ENCODE measurements at regions not wholly inside any gene's neighbourhood (a gene's known extent, or its start where the extent isn't known, plus 50 kb on each side); places are given as distances from the start of the nearest gene placed in this dataset.
A peak's percentile ranks its signal among the peaks of the same experiment; 100 is the strongest.

DNA sequence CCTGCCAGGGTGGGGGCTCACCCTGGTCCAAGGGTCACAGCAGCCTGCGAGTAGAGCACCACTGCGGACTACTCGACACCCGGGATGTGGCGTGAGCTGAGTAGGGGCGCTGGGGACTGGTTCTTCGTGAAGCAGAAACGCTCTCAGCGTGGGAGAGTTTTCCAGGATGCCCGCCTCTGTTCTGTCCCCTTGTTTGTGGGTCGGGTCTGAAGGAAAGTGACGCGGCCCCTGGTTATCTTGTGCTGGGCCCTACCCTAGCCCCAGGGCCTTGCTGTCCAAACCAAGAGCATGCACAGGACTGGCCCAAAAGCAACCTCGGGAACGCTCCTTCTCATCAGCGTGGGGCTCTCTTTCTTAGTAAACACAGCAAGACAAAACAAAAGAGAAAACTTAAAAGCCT is 303.3 kb downstream of the IRF8 start:
- TF ChIP-seq CTCF (IDR thresholded peaks at IDR 0.05): no peak
- Mint-ChIP-seq H3K9me3 (no peaks in the 10 kb centered on the region), H3K4me3 (no peak overlapping the region), H3K27me3 (ENCODE audit: low read depth, poor library complexity) (peaks cover 68% of the 10 kb centered on the region), H3K27ac (no peak overlapping the region), H3K36me3 (ENCODE audit: low read depth) (no peaks in the 10 kb centered on the region), H3K4me1 (peaks cover 55% of the 10 kb centered on the region)
- DNase-seq: no peak

- no peaks in the 10 kb centered on the region for H3K9me3 Mint-ChIP-seq
- no peak for TF ChIP-seq CTCF (IDR thresholded peaks at IDR 0.05)
- H3K27me3 Mint-ChIP-seq (ENCODE audit: low read depth, poor library complexity): peaks cover 61% of the 10 kb centered on the region
- H3K27ac Mint-ChIP-seq: no peak overlapping the region
- no peaks in the 10 kb centered on the region for H3K36me3 Mint-ChIP-seq (ENCODE audit: low read depth)
- no peak overlapping the region for H3K4me3 Mint-ChIP-seq
- no peak for DNase-seq
- H3K4me1 Mint-ChIP-seq: peaks cover 49% of the 10 kb centered on the region
Measured at GRCh38 chr16:86202760-86203426, 303.9 kb downstream of the IRF8 start.

DNA sequence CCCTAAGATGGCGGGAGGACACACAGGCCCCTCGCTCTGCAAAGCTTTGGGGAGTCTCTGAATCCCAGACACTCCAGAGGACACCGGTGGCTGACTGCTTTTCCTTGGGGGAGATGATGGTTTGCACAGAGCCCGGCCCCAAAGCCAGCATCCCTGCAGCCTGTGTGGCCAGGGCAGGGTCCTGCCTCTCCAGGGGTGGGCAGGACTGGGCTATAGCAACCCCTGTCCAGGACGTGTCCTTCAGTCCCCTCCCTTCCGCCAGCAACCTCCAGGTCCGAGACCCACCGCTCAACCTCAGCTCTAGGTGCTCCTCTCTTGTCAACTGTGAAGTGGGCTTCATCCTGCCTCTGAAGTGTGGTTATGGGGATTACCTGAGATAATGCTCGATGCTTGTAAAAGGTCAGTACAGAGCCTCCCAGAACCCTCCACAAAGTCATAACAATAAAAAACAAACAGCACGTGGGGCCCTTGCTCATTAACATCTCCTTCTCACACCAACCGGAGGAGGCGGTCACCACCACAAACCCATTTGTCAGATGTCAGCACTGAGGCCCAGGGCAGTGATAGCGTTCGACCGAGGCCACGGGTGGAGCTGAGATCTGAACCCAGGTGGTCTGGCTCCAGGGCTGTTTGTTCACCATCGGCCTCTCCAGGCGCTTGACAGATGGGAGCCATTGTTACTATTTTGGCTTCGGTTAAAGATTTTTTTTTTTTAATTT is 304.8 kb downstream of the IRF8 start:
- no peak for TF ChIP-seq CTCF (IDR thresholded peaks at IDR 0.05)
- H3K9me3 Mint-ChIP-seq: no peaks in the 10 kb centered on the region
- H3K36me3 Mint-ChIP-seq (ENCODE audit: low read depth): no peaks in the 10 kb centered on the region
- peaks cover 60% of the 10 kb centered on the region for H3K27me3 Mint-ChIP-seq (ENCODE audit: low read depth, poor library complexity)
- H3K4me1 Mint-ChIP-seq: peaks cover 44% of the 10 kb centered on the region
- peak overlapping the region; percentile 57 for H3K27ac Mint-ChIP-seq
- no peak for DNase-seq
- no peak overlapping the region for H3K4me3 Mint-ChIP-seq

DNA sequence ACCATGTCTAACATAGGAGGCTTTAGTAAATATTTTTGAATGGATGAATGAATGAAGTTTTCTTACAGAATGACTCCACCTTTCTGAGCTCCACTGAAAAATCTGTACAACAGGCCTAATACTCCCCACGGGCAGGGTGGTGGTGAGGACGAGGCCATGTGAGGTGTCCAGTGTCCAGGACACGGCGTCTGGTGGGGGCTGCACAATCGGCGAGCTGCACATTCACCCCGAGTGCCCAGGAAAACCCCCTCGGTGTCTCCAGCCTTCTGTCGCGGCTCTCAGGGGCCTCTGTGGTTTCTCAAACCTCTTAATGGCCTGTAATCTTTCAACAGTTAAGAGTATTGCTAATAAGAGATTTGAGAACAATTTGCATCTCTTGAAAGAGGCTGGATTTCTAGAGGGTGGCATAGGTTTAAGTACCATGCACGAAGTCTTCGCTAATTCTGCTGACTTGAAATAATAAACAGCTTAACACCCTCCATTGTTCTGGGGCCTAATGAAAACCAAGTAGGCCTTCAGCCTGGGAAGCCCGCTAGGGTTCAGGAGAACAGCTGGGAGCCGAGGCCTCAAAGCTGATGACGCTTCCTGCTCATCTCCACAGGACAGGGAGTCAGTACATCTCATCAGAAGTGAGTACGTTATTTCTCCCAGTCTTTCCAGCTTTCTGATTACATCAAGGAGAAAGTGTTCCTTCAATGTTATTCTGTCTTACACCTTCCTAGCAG is 304.6 kb upstream of the FOXF1 start:
- Mint-ChIP-seq H3K9me3 (peaks cover 15% of the 10 kb centered on the region), H3K27me3 (ENCODE audit: low read depth, poor library complexity) (peaks cover 54% of the 10 kb centered on the region), H3K27ac (peak overlapping the region; percentile 59), H3K4me3 (no peak overlapping the region), H3K4me1 (peaks cover 32% of the 10 kb centered on the region), H3K36me3 (ENCODE audit: low read depth) (no peaks in the 10 kb centered on the region)
- no peak for DNase-seq
- TF ChIP-seq CTCF (IDR thresholded peaks at IDR 0.05): no peak

DNA sequence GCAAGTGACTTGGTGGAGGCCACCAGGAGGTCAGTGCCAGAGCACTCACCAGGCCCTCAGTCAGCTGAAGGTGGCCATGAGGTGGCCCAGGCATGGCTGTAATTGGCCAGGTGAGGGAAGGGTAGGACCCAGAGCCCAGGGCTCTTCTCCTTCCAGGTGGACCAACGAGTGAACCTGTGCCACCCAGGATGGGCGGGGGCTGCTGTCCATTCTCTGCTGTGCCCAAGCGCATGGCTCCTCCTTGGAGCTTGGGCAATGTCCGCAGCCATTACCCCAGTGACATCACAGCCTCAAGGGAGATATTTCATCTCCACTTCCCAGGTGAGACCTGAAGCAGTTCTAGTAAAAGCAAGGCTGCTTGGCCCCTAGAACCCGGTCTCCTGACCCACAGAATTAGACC is 303.0 kb upstream of the FOXF1 start:
- peaks cover 23% of the 10 kb centered on the region for H3K9me3 Mint-ChIP-seq

More for the DNA sequence above, 303.0 kb upstream of the FOXF1 start:
- TF ChIP-seq CTCF (IDR thresholded peaks at IDR 0.05): no peak
- Mint-ChIP-seq H3K36me3 (ENCODE audit: low read depth) (no peaks in the 10 kb centered on the region), H3K4me3 (no peak overlapping the region), H3K27ac (no peak overlapping the region), H3K4me1 (peaks cover 15% of the 10 kb centered on the region), H3K27me3 (ENCODE audit: low read depth, poor library complexity) (peaks cover 38% of the 10 kb centered on the region)
- no peak for DNase-seq

All from nephron progenitor cell (in vitro differentiated cells).